Ecto neural progenitor cell (in vitro differentiated cells): ENCODE measurements at regions not wholly inside any gene's neighbourhood (a gene's known extent, or its start where the extent isn't known, plus 50 kb on each side); places are given as distances from the start of the nearest gene placed in this dataset.

ENCODE experiments used
- DNase-seq: peaks from one replicate; pipeline ENCODE4 v3.0.0-alpha.2; 2018; ENCODE audit warnings: low spot score

GRCh38 chr3:124602980-124603627, 127.1 kb upstream of the UMPS start:
- no peak for DNase-seq

GRCh38 chr3:124605781-124606579, 124.3 kb upstream of the UMPS start:
- DNase-seq: no peak

GRCh38 chr3:124607163-124607562, 123.1 kb upstream of the UMPS start:
- DNase-seq: no peak

GRCh38 chr3:124609402-124609801, 120.8 kb upstream of the UMPS start:
- DNase-seq: no peak

DNA sequence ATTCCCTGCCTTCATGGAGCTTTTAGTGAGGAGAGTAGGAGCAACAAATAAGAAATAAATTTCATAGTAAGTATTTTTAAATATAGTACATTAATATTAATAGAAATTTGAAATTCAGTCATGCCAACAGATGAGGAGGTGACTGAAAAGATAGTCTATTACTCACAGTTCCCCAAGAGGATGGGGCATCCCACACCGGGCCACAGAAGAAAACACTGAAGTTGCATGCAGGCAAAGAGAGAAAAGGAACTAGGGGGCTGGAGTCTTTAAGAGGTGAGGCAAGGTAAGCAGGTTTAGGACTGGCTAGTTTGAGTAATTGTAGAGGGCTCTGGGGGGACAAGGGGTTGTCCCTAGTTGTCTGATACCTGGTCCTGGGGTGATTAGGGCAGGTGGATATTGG, 120.1 kb upstream of the UMPS start:
- DNase-seq: no peak

DNA sequence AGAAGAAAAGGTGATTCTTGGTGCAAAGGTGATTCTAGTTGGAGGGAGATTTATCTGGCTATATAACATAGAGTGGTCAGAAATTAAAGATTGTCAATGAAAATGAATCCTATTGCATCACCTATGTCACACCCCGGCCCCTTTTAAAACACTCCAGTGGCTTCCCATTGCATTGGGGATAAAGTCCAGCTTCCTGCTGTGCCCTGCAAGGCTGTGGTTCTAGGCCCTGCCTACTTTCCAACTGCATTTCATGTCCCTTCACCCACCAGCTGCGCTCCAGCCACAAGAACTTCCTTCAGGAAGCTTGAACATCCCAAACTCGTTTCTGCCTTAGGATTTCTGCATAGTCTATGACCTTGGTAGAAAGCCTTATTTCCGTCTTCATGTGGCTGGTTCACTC, 118.7 kb upstream of the UMPS start:
- no peak for DNase-seq

DNA sequence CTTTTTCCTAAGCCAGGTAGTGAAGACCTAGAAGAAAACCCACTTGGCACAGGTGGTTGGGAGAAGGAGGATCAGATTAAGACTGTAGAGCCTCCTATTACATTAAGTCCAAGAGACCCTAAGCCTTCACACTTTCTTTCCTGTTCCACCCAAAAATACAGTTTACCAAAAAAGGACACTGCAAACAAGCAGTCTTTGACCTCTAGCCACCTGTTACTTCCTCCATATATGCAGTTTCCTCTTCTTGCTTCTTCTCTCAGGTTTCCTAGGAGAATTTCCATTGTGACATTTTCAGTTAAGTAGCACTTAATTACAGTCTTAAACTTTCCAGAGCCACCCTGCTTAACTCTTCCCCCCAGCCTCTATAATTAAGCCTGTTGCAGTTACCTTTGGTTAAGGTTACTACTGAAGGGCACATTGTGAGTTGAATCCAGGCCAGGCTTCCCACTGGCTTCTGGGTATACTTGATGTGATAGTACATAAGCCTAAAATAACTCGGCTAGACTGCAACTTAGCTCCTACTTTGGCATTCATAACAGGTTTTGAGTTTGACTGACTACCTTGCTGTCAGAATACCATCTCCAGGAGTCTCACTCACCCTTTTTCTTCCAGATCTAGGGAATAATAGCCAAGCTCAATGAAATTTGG, 114.2 kb upstream of the UMPS start:
- no peak for DNase-seq

- DNase-seq: no peak
These were observed 113.1 kb upstream of the UMPS start for GRCh38 chr3:124617177-124617576.

DNA sequence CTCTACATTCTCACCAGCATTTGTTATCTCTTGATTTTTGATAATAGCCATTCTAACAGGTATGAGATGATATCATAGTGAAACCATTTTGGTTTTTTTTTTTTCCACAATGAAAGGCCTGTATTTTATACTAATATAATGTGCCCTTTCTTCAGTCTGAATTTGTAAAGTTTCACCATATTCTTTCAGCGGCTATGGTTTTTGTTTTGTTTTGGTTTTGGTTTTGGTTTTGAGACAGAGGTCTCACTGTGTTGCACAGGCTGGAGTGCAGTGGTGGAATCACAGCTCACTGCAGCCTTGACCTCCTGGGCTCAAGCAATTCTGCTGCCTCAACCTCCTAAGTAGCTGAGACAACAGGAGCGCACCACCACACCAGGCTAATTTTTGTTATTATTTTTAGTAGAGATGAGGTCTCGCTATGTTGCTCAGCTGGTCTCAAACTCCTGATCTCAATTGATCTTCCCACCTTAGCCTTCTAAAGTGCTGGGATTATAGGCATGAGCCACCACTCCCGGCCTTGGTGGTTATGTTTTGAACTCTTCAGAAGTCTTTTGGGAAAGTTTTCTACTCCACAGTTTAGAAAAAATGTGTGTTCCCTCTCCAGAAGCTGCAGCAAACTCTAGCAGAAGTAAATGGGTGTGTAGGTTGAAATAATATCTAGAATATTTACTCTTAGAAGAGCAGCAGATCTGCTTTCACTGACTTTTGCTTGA, 110.2 kb upstream of the UMPS start:
- no peak for DNase-seq

DNA sequence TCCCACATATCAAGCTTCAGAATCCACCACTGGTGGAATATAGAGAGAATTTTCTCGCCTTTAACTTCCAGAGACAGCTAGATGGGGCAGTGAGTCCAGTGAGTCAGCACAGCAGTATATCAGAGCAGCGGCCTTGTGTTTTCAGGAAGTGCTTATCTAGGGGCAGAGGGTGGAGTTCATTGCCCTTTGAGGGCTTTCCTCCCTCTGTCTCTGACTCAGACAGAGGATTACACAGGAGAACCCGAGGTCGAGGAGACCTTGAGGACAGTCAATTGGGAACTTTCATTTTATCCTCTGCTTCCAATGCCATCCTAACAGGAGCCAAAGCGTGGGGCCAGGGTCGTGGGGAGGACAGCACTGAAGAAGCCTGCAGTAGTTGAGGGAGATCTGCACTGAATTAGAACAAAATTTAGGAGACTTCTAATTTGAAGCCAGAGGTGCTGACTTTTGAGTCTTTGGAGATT, 109.6 kb upstream of the UMPS start:
- DNase-seq: no peak

GRCh38 chr3:124621498-124621897, 108.8 kb upstream of the UMPS start:
- no peak for DNase-seq

- DNase-seq: no peak
These were observed 105.2 kb upstream of the UMPS start for GRCh38 chr3:124625074-124625473.

DNA sequence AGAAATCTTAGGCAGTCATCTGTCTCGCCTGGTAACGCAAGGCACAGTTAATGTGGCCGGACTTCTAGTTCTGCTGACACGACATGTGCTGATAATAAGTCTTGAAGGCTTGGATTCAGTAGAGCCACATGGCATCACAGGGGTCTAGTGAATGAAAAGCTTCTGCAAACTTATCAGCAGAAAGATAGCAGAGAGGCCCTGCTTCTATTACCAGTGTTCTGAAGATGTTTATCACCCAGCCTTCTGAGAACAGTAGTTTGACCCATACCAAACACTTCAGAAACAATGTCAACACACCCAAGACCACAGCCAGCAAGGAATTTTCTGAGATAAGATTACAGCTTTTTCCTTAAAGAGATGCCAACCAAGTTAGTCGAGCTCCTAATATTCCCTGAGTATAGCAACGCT, 102.7 kb upstream of the UMPS start:
- no peak for DNase-seq

DNA sequence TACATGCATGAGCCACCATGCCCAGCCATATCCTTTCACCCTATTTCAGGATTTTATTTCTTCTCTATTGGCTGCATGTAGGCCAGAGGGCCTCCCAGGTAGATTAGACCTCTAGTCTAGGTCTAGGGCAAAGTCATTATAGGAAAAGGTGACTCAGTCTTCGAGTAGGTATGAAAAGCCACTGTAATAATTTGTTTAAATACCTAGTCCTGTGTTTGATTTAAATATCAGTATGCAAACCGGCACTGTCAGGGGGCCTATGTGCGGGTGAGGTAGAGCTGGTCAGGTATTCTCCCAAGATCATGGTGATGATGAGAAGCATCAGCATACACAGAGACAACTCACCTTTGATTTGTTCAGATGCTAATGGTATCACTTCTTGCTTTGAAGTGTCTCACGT, 101.4 kb upstream of the UMPS start:
- DNase-seq: no peak

- DNase-seq: no peak
These were observed 100.8 kb upstream of the UMPS start for GRCh38 chr3:124629497-124629896.

DNA sequence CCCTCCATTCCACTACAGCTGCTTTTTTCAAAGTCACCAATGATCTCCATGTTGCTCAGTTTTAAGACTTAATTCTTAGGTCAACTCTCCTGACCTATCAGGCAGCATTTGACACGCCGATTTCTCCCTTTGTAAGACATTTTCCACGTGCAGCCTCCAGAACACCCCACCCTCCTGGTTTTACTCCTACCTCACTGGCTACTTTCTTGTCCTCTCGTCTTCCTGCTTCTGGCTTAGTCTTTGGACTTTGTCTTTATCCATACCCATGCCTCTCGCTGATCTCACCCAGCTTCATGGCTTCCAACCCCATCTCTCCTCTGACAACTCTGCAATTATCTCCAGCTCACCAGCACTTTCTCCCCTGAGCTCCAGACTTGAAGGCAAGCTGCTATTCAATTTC, 99.3 kb upstream of the UMPS start:
- no peak for DNase-seq

- DNase-seq: no peak
These were observed 98.5 kb upstream of the UMPS start for GRCh38 chr3:124631727-124632126.

GRCh38 chr3:124632566-124633140, 97.6 kb upstream of the UMPS start:
- no peak for DNase-seq

DNA sequence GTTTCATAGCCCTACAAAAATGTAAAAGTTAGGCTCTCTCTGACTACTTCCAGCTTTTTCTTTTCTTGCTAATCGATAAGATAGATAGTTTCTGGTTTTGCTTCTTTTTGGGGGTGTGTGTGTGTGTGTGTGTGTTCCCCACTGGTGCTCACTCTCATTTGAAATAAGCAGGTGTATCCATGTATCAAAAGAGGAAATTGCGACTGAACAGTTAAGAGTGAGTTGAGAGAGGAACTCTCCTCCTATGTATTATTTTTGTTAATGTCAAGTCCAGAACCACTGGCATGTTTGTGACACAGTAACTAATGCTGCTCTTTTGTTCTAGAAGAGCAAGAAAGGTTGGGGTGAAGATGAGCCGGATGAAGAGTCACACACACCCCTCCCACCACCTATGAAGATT, 96.7 kb upstream of the UMPS start:
- DNase-seq: no peak

GRCh38 chr3:124634210-124635168, 95.8 kb upstream of the UMPS start:
- no peak for DNase-seq

DNA sequence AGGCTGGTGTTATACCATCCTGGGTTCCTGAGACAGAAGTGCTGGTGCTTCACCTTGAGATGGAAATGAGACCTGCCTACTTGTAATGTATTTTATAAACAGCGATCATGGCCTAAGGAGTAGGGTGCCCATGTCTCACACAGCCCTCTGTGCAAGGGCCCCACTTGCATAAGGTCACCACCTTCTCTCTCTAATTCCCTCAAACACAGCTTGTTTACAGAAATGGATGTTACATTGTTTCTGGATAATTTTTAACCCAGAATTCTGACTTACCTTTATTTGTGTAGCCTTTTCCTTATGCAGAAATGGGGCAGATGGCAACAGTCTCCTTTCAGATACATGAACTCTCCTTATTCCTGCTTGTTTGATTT, 95.1 kb upstream of the UMPS start:
- no peak for DNase-seq
